GM12872 (cell line): ENCODE measurements at regions not wholly inside any gene's neighbourhood (a gene's known extent, or its start where the extent isn't known, plus 50 kb on each side); places are given as distances from the start of the nearest gene placed in this dataset.

Experiments used
- CTCF ChIP-seq: IDR thresholded peaks from 3 replicates; pipeline ENCODE4 v1.5.1; 2011; ENCODE audit warnings: low read depth, mild to moderate bottlenecking, low read length, moderate library complexity; ENCODE audit not compliant: insufficient read depth

DNA sequence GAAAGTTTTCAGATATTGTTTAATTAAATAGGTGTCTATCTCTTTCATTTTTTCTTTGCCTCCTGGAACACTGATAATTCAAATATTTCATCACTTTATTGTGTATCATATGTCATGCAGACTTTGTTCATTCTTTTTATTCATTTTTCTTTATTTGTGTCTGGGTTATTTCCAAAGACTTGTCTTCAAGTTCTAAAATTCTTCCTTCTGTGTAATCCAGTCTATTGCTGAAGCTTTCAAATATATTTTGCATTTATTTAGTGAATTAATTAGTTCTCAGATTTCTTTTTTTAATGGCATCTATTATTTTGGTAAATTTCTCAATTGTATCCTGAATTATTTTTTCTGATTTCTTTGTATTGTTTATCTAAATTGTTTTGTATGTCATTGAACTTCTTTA lies 70.1 kb downstream of the ZNF330 start:
- TF ChIP-seq CTCF, result no peak

DNA sequence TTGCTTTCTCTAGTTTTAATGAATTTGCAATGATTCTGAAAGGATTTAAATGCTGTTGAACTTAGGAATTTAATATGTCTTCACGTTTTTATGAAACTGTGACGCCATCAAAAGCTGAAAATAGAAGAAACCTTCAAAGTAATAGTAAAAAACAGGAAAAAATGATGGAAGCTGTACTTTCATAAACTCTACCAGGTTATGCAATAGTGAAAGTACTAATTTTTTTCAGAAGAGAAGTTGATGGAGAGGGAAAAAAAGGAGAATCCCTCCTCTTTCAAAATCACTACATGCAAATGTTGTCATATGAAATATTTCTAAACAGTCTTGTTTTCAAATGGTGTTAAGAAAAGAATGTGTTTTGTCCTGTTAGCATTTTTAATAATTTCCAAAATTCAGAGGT lies 73.6 kb downstream of the ZNF330 start:
- no peak for TF ChIP-seq CTCF

DNA sequence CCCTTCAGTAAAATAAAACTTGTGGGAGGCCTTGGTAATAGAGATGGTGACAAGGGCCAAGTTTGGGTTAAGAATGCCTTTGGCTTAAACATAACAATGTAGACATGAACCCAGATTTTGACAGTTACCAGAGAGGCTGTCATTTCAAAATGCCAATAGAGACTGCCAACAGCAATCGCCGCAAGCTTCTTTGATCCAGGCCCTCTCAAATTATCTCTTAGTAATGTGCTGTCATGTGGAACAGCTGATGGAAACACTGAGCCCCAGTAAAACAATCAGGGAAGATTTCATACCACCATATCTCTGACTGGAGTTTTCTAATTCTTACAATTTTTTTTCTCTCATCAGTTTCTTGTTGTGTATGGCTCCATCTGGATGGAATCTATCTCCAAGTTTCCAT lies 80.5 kb downstream of the ZNF330 start:
- TF ChIP-seq CTCF, result no peak

GRCh38 chr4:141302924-141303323 lies 82.2 kb downstream of the ZNF330 start:
- no peak for TF ChIP-seq CTCF

- TF ChIP-seq CTCF, result no peak
These were observed 83.7 kb downstream of the ZNF330 start for GRCh38 chr4:141304346-141304745.

DNA sequence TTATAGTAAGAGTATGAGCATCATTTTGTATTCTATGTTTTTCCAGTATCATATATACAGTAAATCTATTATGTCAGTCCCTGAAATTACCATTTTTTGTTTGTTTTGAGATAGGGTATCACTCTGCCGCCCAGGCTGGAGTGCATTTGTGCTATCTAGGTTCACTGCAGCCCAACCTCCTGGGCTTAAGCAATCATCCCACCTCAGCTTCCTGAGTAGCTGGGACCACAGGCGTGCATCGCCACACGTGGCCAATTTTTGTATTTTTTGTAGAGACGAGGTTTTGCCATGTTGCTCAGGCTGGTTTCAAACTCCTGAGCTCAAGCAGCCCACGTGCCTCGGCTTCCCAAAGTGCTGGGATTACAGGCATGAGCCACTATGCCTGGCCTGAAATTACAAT lies 85.6 kb downstream of the ZNF330 start:
- TF ChIP-seq CTCF, result no peak

GRCh38 chr4:141307241-141307689 lies 86.6 kb downstream of the ZNF330 start:
- peak; percentile 92 for TF ChIP-seq CTCF

- TF ChIP-seq CTCF, result no peak
These were observed 89.2 kb downstream of the ZNF330 start for GRCh38 chr4:141309874-141310273.
